ENCODE measurements at regions not wholly inside any gene's neighbourhood (a gene's known extent, or its start where the extent isn't known, plus 50 kb on each side); places are given as distances from the start of the nearest gene placed in this dataset.

GRCh38 chr6:132167929-132168892, 217.0 kb upstream of the CCN2 start (continued):
- peak in 1 of 2 experiments; percentile 35; a peak in 1 of 4 replicates for TF ChIP-seq EP300 (IDR thresholded peaks at IDR 0.05; ENCODE audit: low read depth in 2 of 2, low read length in 2 of 2)
- no peak for TF ChIP-seq EP300 (CRISPR knock-in tag; IDR thresholded peaks at IDR 0.05; ENCODE audit: borderline replicate concordance)
- no peak for TF ChIP-seq DRAP1 (CRISPR knock-in tag; IDR thresholded peaks at IDR 0.05)
- TF ChIP-seq ZUFSP (CRISPR knock-in tag; IDR thresholded peaks at IDR 0.05; ENCODE audit: borderline replicate concordance), result no peak
- TF ChIP-seq JUNB (CRISPR knock-in tag; IDR thresholded peaks at IDR 0.05; ENCODE audit: borderline replicate concordance), result no peak
- no peak for TF ChIP-seq RBAK (CRISPR knock-in tag; IDR thresholded peaks at IDR 0.05)
- no peak for TF ChIP-seq ZNF460 (CRISPR knock-in tag; IDR thresholded peaks at IDR 0.05; ENCODE audit: borderline replicate concordance)
- no peak for TF ChIP-seq PCBP2 (optimal IDR thresholded peaks at IDR 0.05; ENCODE audit: low read depth, low read length, poor library complexity, severe bottlenecking)
- no peak for TF ChIP-seq ZNF792 (CRISPR knock-in tag; IDR thresholded peaks at IDR 0.05)
- peak; percentile 30; the same call in 1 of the 2 replicates for TF ChIP-seq ARID5B (CRISPR knock-in tag; IDR thresholded peaks at IDR 0.05)
- no peak for TF ChIP-seq ZFX (CRISPR knock-in tag; IDR thresholded peaks at IDR 0.05; ENCODE audit: low read depth)
- no peak for TF ChIP-seq PHF21A (CRISPR knock-in tag; IDR thresholded peaks at IDR 0.05)
- TF ChIP-seq SNAPC2 (CRISPR knock-in tag; IDR thresholded peaks at IDR 0.05), result no peak
- no peak for TF ChIP-seq CREBL2 (CRISPR knock-in tag; IDR thresholded peaks at IDR 0.05; ENCODE audit: borderline replicate concordance)
- TF ChIP-seq ZFP1 (CRISPR knock-in tag; IDR thresholded peaks at IDR 0.05), result no peak
- TF ChIP-seq ZNF234 (CRISPR knock-in tag; conservative IDR thresholded peaks at IDR 0.05), result no peak
- TF ChIP-seq TBP (CRISPR knock-in tag; IDR thresholded peaks at IDR 0.05), result no peak
- no peak for TF ChIP-seq ZBTB7B (CRISPR knock-in tag; IDR thresholded peaks at IDR 0.05)

Data from HepG2 (cell line).